GM12878 (cell line): ENCODE measurements at regions not wholly inside any gene's neighbourhood (a gene's known extent, or its start where the extent isn't known, plus 50 kb on each side); places are given as distances from the start of the nearest gene placed in this dataset.

Experiments
- EZH2 ChIP-seq: IDR thresholded peaks from 2 replicates; pipeline ENCODE4 v1.6.1; 2012; ENCODE audit warnings: low read depth, mild to moderate bottlenecking, control low read depth, inconsistent platforms, low read length, borderline replicate concordance; ENCODE audit not compliant: control insufficient read depth
- NFXL1 ChIP-seq: fragments of 450-650 bp; IDR thresholded peaks from 2 replicates; pipeline ENCODE4 v1.6.1; 2017; ENCODE audit warnings: antibody characterized with exemption, mild to moderate bottlenecking, borderline replicate concordance
- NR2C1 ChIP-seq: fragments of 450-650 bp; IDR thresholded peaks from 2 replicates; pipeline ENCODE4 v1.6.1; 2017; ENCODE audit warnings: antibody characterized with exemption, mild to moderate bottlenecking, moderate library complexity
- POLR2A ChIP-seq: IDR thresholded peaks from 2 replicates; pipeline ENCODE4 v1.6.1; 2011; ENCODE audit warnings: low read depth, mild to moderate bottlenecking, low read length
- RFX5 ChIP-seq: IDR thresholded peaks from 2 replicates; pipeline ENCODE4 v1.6.1; 2011; ENCODE audit warnings: low read depth, low read length, improper control_type of control experiment
- SMC3 ChIP-seq: IDR thresholded peaks from 2 replicates; pipeline ENCODE4 v1.6.1; 2011; ENCODE audit warnings: low read length, improper control_type of control experiment, borderline replicate concordance
- SP1 ChIP-seq: IDR thresholded peaks from one replicate; pipeline ENCODE4 v1.6.1; 2011; ENCODE audit warnings: low read depth, low read length
- STAT1 ChIP-seq: fragments of 450-650 bp; conservative IDR thresholded peaks from 2 replicates; pipeline ENCODE4 v1.6.1; 2014; ENCODE audit warnings: antibody characterized with exemption, mild to moderate bottlenecking
- ZNF24 ChIP-seq: fragments of 450-650 bp; IDR thresholded peaks from 2 replicates; pipeline ENCODE4 v1.6.1; 2017; ENCODE audit warnings: antibody characterized with exemption, mild to moderate bottlenecking
- ZZZ3 ChIP-seq: IDR thresholded peaks from 2 replicates; pipeline ENCODE4 v1.6.1; 2011; ENCODE audit warnings: low read depth; ENCODE audit not compliant: control insufficient read depth, insufficient read length
- TF ChIP-seq, protein P1 (sequence below), 3 experiments: IDR thresholded peaks in 2 of 3; conservative IDR thresholded peaks in 1 of 3; 2 replicates each; pipeline ENCODE4 v1.5.1; 2011; ENCODE audit warnings: low read depth in 3 of 3, low read length in 3 of 3, mild to moderate bottlenecking in 3 of 3, control low read depth in 2 of 3, moderate library complexity in 2 of 3, inconsistent platforms in 1 of 3, mixed read lengths in 1 of 3; ENCODE audit not compliant: control insufficient read depth in 2 of 3, insufficient read depth in 1 of 3; ENCODE audit errors: extremely low read depth in 1 of 3
- TF ChIP-seq, protein P2 (sequence below): fragments of 450-650 bp; formaldehyde crosslinking; IDR thresholded peaks from 2 replicates; pipeline ENCODE4 v1.5.0; 2022; ENCODE audit warnings: mild to moderate bottlenecking, missing genetic modification characterization
- TF ChIP-seq, protein P3 (sequence below): fragments of 450-650 bp; conservative IDR thresholded peaks from 2 replicates; pipeline ENCODE4 v1.6.1; 2017; ENCODE audit warnings: mild to moderate bottlenecking, moderate library complexity
- TF ChIP-seq, protein P4 (sequence below): fragments of 450-650 bp; IDR thresholded peaks from 2 replicates; pipeline ENCODE4 v1.6.1; 2017; ENCODE audit warnings: antibody characterized with exemption, mild to moderate bottlenecking, moderate library complexity

DNA sequence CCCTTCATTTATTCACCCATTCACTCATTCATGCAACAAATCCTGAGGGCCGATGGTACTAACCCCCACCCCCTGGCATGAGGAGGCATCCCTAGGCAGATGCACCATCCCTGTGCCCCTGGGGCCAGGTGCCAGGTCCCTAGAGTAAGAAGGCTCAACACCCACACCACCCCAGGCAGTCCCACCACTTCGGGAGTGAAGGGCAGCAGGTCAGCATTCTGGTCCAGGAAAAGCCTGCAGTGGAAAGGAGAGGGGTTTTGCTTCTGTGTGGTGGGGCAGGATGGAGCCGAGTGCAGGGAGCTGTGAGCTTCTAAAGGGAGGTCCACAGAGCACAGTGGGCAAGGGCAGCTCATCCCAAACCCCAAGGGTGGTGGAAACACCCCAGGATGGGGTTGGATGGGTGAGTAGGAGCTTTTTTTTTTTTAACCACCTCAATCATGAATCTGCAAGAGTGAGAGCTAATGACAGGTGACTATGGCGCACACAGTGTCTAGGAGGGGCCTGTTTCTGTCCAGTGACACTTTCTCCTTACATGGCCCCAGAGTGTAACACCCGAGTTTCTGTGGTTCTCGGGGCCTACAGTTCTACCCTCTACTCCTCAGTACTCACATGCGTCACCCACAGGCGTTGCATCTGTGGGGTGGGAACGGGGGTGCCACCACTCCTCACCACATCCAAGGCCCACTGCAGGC lies 414.3 kb downstream of the TMEM121 start:
- TF ChIP-seq, protein P1, sequence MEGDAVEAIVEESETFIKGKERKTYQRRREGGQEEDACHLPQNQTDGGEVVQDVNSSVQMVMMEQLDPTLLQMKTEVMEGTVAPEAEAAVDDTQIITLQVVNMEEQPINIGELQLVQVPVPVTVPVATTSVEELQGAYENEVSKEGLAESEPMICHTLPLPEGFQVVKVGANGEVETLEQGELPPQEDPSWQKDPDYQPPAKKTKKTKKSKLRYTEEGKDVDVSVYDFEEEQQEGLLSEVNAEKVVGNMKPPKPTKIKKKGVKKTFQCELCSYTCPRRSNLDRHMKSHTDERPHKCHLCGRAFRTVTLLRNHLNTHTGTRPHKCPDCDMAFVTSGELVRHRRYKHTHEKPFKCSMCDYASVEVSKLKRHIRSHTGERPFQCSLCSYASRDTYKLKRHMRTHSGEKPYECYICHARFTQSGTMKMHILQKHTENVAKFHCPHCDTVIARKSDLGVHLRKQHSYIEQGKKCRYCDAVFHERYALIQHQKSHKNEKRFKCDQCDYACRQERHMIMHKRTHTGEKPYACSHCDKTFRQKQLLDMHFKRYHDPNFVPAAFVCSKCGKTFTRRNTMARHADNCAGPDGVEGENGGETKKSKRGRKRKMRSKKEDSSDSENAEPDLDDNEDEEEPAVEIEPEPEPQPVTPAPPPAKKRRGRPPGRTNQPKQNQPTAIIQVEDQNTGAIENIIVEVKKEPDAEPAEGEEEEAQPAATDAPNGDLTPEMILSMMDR (IDR thresholded peaks at IDR 0.05 in 2 of 3, conservative IDR thresholded peaks at IDR 0.05 in 1 of 3; ENCODE audit: control insufficient read depth in 2 of 3, extremely low read depth in 1 of 3, insufficient read depth in 1 of 3, low read depth in 3 of 3, low read length in 3 of 3): no peak
- no peak for TF ChIP-seq STAT1
- TF ChIP-seq NFXL1: no peak
- TF ChIP-seq, protein P2, sequence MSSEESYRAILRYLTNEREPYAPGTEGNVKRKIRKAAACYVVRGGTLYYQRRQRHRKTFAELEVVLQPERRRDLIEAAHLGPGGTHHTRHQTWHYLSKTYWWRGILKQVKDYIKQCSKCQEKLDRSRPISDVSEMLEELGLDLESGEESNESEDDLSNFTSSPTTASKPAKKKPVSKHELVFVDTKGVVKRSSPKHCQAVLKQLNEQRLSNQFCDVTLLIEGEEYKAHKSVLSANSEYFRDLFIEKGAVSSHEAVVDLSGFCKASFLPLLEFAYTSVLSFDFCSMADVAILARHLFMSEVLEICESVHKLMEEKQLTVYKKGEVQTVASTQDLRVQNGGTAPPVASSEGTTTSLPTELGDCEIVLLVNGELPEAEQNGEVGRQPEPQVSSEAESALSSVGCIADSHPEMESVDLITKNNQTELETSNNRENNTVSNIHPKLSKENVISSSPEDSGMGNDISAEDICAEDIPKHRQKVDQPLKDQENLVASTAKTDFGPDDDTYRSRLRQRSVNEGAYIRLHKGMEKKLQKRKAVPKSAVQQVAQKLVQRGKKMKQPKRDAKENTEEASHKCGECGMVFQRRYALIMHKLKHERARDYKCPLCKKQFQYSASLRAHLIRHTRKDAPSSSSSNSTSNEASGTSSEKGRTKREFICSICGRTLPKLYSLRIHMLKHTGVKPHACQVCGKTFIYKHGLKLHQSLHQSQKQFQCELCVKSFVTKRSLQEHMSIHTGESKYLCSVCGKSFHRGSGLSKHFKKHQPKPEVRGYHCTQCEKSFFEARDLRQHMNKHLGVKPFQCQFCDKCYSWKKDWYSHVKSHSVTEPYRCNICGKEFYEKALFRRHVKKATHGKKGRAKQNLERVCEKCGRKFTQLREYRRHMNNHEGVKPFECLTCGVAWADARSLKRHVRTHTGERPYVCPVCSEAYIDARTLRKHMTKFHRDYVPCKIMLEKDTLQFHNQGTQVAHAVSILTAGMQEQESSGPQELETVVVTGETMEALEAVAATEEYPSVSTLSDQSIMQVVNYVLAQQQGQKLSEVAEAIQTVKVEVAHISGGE (CRISPR knock-in tag): no peak
- TF ChIP-seq EZH2: no peak
- no peak for TF ChIP-seq SMC3
- TF ChIP-seq, protein P3, sequence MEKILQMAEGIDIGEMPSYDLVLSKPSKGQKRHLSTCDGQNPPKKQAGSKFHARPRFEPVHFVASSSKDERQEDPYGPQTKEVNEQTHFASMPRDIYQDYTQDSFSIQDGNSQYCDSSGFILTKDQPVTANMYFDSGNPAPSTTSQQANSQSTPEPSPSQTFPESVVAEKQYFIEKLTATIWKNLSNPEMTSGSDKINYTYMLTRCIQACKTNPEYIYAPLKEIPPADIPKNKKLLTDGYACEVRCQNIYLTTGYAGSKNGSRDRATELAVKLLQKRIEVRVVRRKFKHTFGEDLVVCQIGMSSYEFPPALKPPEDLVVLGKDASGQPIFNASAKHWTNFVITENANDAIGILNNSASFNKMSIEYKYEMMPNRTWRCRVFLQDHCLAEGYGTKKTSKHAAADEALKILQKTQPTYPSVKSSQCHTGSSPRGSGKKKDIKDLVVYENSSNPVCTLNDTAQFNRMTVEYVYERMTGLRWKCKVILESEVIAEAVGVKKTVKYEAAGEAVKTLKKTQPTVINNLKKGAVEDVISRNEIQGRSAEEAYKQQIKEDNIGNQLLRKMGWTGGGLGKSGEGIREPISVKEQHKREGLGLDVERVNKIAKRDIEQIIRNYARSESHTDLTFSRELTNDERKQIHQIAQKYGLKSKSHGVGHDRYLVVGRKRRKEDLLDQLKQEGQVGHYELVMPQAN: no peak
- no peak for TF ChIP-seq SP1
- TF ChIP-seq NR2C1: no peak
- TF ChIP-seq ZZZ3: no peak
- TF ChIP-seq, protein P4, sequence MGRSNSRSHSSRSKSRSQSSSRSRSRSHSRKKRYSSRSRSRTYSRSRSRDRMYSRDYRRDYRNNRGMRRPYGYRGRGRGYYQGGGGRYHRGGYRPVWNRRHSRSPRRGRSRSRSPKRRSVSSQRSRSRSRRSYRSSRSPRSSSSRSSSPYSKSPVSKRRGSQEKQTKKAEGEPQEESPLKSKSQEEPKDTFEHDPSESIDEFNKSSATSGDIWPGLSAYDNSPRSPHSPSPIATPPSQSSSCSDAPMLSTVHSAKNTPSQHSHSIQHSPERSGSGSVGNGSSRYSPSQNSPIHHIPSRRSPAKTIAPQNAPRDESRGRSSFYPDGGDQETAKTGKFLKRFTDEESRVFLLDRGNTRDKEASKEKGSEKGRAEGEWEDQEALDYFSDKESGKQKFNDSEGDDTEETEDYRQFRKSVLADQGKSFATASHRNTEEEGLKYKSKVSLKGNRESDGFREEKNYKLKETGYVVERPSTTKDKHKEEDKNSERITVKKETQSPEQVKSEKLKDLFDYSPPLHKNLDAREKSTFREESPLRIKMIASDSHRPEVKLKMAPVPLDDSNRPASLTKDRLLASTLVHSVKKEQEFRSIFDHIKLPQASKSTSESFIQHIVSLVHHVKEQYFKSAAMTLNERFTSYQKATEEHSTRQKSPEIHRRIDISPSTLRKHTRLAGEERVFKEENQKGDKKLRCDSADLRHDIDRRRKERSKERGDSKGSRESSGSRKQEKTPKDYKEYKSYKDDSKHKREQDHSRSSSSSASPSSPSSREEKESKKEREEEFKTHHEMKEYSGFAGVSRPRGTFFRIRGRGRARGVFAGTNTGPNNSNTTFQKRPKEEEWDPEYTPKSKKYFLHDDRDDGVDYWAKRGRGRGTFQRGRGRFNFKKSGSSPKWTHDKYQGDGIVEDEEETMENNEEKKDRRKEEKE: no peak
- TF ChIP-seq ZNF24: no peak
- no peak for TF ChIP-seq RFX5
- no peak for TF ChIP-seq POLR2A
